B cell (primary cell): ENCODE measurements at regions not wholly inside any gene's neighbourhood (a gene's known extent, or its start where the extent isn't known, plus 50 kb on each side); places are given as distances from the start of the nearest gene placed in this dataset.

Experiments
- ATAC-seq: fragments of 200-7000 bp; cut with Tn5 transposase; one replicate; pipeline ENCODE4 v1.10.0; 2021; ENCODE audit warnings: low read depth, mild to moderate bottlenecking, moderate number of reproducible peaks, moderate library complexity
- CTCF ChIA-PET: fragments of 350-600 bp; sonication (Branson Sonifier 250); formaldehyde crosslinking; loops from one replicate; lab custom pipeline; 2021; ENCODE audit warnings: antibody characterized with exemption, inconsistent platforms; lab: Charles Lee
- POLR2A ChIA-PET: fragments of 350-600 bp; sonication (Branson Sonifier 250); formaldehyde crosslinking; loops from one replicate; lab custom pipeline; 2021; ENCODE audit warnings: antibody characterized with exemption; lab: Charles Lee
- DNase-seq: peaks from one replicate; pipeline ENCODE4 v3.0.0; 2013
- H2AFZ ChIP-seq: 2 replicates; pipeline ENCODE4 v1.6.1; 2012; ENCODE audit warnings: mild to moderate bottlenecking, low read depth, low read length; ENCODE audit not compliant: insufficient read depth, poor library complexity, severe bottlenecking
- H3K27ac ChIP-seq, 2 donors: 1 replicate in 1 of 2; 2 replicates in 1 of 2; pipeline ENCODE4 v1.5.1; 2012 to 2013; ENCODE audit warnings: low read length in 2 of 2, mild to moderate bottlenecking in 2 of 2, moderate library complexity in 1 of 2
- H3K27me3 ChIP-seq, 4 experiments: fragments of 200-600 bp in 1 of 4; sonication (generic) in 1 of 4; replicated peaks in 1 of 4; 1 replicate in 2 of 4; 2 replicates in 2 of 4; pipeline versions ENCODE4 v1.6.1 to v1.7.0; 2013 to 2016; ENCODE audit warnings: low read length in 3 of 4, mild to moderate bottlenecking in 2 of 4, mixed read lengths in 1 of 4, moderate library complexity in 1 of 4; ENCODE audit not compliant: insufficient read depth in 4 of 4, control insufficient read depth in 3 of 4; ENCODE audit errors: control extremely low read depth in 1 of 4
- H3K36me3 ChIP-seq, 2 experiments: replicated peaks in 1 of 2; 1 replicate in 1 of 2; 2 replicates in 1 of 2; pipeline versions ENCODE4 v1.6.1 to v1.7.1; 2013; ENCODE audit warnings: low read length in 1 of 2; ENCODE audit not compliant: insufficient read depth in 2 of 2, control insufficient read depth in 1 of 2; ENCODE audit errors: control extremely low read depth in 1 of 2, extremely low read depth in 1 of 2
- H3K4me1 ChIP-seq, 2 donors: fragments of 200-600 bp in 1 of 2; sonication (generic) in 1 of 2; 1 replicate in 1 of 2; 2 replicates in 1 of 2; pipeline versions ENCODE4 v1.5.1 to v1.6.1; 2013 to 2017; ENCODE audit warnings: low read length in 2 of 2; ENCODE audit not compliant: control insufficient read depth in 2 of 2, insufficient read depth in 2 of 2
- H3K4me2 ChIP-seq: replicated peaks from 2 replicates; pipeline ENCODE3; 2012; ENCODE audit warnings: mild to moderate bottlenecking, low read depth, low read length; ENCODE audit not compliant: poor library complexity, severe bottlenecking
- H3K4me3 ChIP-seq, 5 experiments: fragments of 200-600 bp in 1 of 5; sonication (generic) in 1 of 5; 1 replicate in 3 of 5; 2 replicates in 2 of 5; pipeline versions ENCODE4 v1.5.1 to v1.7.0; 2011 to 2016; ENCODE audit warnings: low read length in 4 of 5, mild to moderate bottlenecking in 4 of 5, low read depth in 2 of 5, control low read depth in 1 of 5, moderate library complexity in 1 of 5; ENCODE audit not compliant: insufficient read depth in 1 of 5; ENCODE audit errors: control extremely low read depth in 1 of 5, extremely low read depth in 1 of 5
- H3K79me2 ChIP-seq: fragments of 200-600 bp; sonication (generic); one replicate; pipeline ENCODE4 v1.6.0; 2016; ENCODE audit warnings: low read length; ENCODE audit not compliant: control insufficient read depth, insufficient read depth
- H3K9ac ChIP-seq: fragments of 200-600 bp; sonication (generic); 2 replicates; pipeline ENCODE4 v1.6.1; 2017; ENCODE audit warnings: mild to moderate bottlenecking, low read length, moderate library complexity
- H3K9me3 ChIP-seq, 3 donors: one replicate each; pipeline versions ENCODE4 v1.6.1 to v1.7.1; 2013; ENCODE audit warnings: low read length in 2 of 3; ENCODE audit not compliant: control insufficient read depth in 2 of 3, insufficient read depth in 1 of 3; ENCODE audit errors: control extremely low read depth in 1 of 3
- H4K20me1 ChIP-seq: 2 replicates; pipeline ENCODE4 v1.6.0; 2012; ENCODE audit warnings: mild to moderate bottlenecking, low read length; ENCODE audit not compliant: insufficient read depth, control insufficient read depth, poor library complexity, severe bottlenecking
- H3K27ac Mint-ChIP-seq: one replicate; pipeline ENCODE4 v1.8.0; 2021; ENCODE audit warnings: mixed read lengths
- H3K27me3 Mint-ChIP-seq: one replicate; pipeline ENCODE4 v1.8.0; 2021; ENCODE audit warnings: mixed read lengths
- H3K4me1 Mint-ChIP-seq: one replicate; pipeline ENCODE4 v1.8.0; 2021; ENCODE audit warnings: mixed read lengths
- H3K4me3 Mint-ChIP-seq: one replicate; pipeline ENCODE4 v1.8.0; 2021; ENCODE audit warnings: mixed read lengths
- H3K9me3 Mint-ChIP-seq: one replicate; pipeline ENCODE4 v1.8.0; 2022; ENCODE audit warnings: mixed read lengths; ENCODE audit not compliant: insufficient read depth
- EZH2 ChIP-seq: IDR thresholded peaks from 2 replicates; pipeline ENCODE4 v1.6.1; 2012; ENCODE audit warnings: borderline replicate concordance, low read depth, mild to moderate bottlenecking, moderate library complexity, low read length; ENCODE audit not compliant: insufficient read depth, poor library complexity, severe bottlenecking
- WGBS: methylation state at CpG from one replicate; pipeline ENCODE4 v1.1.5; 2013; ENCODE audit warnings: missing lambda C conversion rate; ENCODE audit not compliant: insufficient coverage; 5-methylcytosine and 5-hydroxymethylcytosine counted together
- intact Hi-C: fragments of 100-400 bp; cut with micrococcal nuclease; formaldehyde crosslinking; loops from one replicate; pipeline ENCODE4 v1.10.0; 2022
- TF ChIP-seq, protein P1 (sequence below): fragments of 200-600 bp; IDR thresholded peaks from one replicate; pipeline ENCODE4 v1.8.0; 2022; ENCODE audit warnings: antibody characterized with exemption, mild to moderate bottlenecking

DNA sequence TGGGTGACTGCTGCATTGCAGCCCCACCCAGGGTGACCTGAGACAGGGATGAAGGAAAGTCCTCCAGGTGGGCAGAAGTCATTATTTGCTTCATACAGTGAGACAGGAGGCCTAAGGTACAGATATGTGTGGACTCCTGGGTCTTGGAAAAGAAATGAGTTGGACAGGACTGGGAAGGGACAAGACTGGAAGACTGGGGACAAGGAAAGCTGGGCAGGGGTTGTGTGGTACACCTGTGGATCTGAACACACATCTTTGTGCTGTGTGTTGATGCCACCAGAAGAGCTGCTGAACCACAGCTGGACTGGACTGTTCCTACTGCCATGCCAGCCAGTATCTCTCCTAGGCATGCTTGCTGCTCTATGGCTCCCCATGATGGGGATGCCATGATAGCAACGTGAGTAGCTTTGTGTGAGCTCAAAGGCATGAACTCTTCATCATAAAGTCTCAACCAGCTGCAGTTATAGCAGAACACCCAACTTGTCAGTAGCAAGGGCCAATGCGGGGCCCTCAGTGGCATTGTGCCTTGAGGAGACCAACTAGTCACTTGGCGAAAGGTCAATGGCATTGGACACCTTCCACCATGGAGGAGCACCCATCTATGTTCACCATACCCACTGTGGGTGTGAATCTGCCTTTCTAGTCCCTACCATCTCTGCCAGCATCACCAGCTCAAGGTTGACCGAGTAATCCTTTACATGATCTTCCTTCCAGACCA is 76.0 kb upstream of the GRB10 start:
- no peak for ATAC-seq
- CTCF ChIA-PET: no interaction called here
- no peaks in the 10 kb centered on the region for H3K27me3 ChIP-seq

DNA sequence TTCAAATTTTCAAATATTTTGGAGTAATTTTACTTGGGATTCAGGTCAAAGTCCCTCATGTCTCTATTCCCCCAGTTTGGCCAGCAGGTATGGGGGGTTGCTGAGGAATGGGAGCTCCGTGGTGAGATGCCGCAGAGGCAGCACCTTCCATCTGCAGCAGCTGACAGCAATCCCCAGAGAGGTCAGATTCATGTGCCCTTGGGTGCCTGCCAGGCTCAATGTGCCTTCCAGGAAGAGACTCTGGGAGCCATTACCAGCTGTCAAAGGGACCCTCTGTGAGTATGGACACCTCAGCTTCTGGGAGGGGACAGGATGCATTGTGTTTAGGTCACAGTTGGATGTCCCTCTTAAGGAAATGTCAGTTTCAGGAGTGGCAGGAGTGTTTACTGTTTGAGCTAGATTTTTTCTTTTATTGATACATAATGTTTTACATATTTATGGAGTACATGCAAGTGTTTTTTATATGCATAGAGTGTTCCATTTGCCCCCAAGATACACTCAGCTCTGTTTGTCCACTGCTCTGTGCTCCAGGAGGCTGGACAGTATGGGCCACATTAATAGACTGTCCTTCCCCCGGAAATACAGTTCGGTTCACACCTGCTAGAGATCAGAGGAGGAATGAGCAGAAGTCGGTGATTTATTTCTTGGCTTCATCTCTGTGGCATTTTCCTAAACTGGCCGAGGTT is 75.3 kb upstream of the GRB10 start:
- WGBS: 72% methylated on average over 6 of the region's 6 CpGs
- POLR2A ChIA-PET: no interaction called here

More for the DNA sequence above, 76.0 kb upstream of the GRB10 start:
- POLR2A ChIA-PET: no interaction called here
- Histone ChIP-seq H3K9ac (no peak overlapping the region), H3K4me1 (no peaks in the 10 kb centered on the region), H3K4me2 (no peak overlapping the region), H3K79me2 (no peaks in the 10 kb centered on the region), H3K4me3 (no peak overlapping the region), H3K27ac (no peak overlapping the region), H4K20me1 (no peaks in the 10 kb centered on the region), H2AFZ (no peak overlapping the region), H3K36me3 (no peaks in the 10 kb centered on the region), H3K9me3 (peaks cover 0 to 5% (median 0%) of the 10 kb centered on the region in 3 donors)
- Mint-ChIP-seq H3K27ac (no peak overlapping the region), H3K27me3 (peaks cover 5% of the 10 kb centered on the region), H3K4me1 (no peaks in the 10 kb centered on the region), H3K4me3 (no peak overlapping the region), H3K9me3 (no peaks in the 10 kb centered on the region)
- no peak for DNase-seq
- intact Hi-C loops: no loop called here
- TF ChIP-seq EZH2: no peak
- 94% methylated on average over 4 of the region's 4 CpGs for WGBS

More for the DNA sequence above, 75.3 kb upstream of the GRB10 start:
- Histone ChIP-seq H4K20me1 (no peaks in the 10 kb centered on the region), H3K4me2 (no peak overlapping the region), H3K9ac (no peak overlapping the region), H3K4me1 (no peaks in the 10 kb centered on the region), H3K9me3 (peaks cover 0 to 10% (median 0%) of the 10 kb centered on the region in 3 donors), H3K79me2 (no peaks in the 10 kb centered on the region), H3K27me3 (no peaks in the 10 kb centered on the region), H2AFZ (no peak overlapping the region), H3K4me3 (no peak overlapping the region), H3K27ac (no peak overlapping the region), H3K36me3 (no peaks in the 10 kb centered on the region)
- Mint-ChIP-seq H3K27ac (no peak overlapping the region), H3K4me1 (no peaks in the 10 kb centered on the region), H3K27me3 (peaks cover 5% of the 10 kb centered on the region), H3K9me3 (no peaks in the 10 kb centered on the region), H3K4me3 (no peak overlapping the region)
- no peak for DNase-seq
- CTCF ChIA-PET: no interaction called here
- no peak for ATAC-seq
- TF ChIP-seq, protein P1, sequence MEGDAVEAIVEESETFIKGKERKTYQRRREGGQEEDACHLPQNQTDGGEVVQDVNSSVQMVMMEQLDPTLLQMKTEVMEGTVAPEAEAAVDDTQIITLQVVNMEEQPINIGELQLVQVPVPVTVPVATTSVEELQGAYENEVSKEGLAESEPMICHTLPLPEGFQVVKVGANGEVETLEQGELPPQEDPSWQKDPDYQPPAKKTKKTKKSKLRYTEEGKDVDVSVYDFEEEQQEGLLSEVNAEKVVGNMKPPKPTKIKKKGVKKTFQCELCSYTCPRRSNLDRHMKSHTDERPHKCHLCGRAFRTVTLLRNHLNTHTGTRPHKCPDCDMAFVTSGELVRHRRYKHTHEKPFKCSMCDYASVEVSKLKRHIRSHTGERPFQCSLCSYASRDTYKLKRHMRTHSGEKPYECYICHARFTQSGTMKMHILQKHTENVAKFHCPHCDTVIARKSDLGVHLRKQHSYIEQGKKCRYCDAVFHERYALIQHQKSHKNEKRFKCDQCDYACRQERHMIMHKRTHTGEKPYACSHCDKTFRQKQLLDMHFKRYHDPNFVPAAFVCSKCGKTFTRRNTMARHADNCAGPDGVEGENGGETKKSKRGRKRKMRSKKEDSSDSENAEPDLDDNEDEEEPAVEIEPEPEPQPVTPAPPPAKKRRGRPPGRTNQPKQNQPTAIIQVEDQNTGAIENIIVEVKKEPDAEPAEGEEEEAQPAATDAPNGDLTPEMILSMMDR: no peak
- no peak for TF ChIP-seq EZH2
- intact Hi-C loops: no loop called here
